ENCODE measurements at regions not wholly inside any gene's neighbourhood (a gene's known extent, or its start where the extent isn't known, plus 50 kb on each side); places are given as distances from the start of the nearest gene placed in this dataset.
A peak's percentile ranks its signal among the peaks of the same experiment; 100 is the strongest.

DNA sequence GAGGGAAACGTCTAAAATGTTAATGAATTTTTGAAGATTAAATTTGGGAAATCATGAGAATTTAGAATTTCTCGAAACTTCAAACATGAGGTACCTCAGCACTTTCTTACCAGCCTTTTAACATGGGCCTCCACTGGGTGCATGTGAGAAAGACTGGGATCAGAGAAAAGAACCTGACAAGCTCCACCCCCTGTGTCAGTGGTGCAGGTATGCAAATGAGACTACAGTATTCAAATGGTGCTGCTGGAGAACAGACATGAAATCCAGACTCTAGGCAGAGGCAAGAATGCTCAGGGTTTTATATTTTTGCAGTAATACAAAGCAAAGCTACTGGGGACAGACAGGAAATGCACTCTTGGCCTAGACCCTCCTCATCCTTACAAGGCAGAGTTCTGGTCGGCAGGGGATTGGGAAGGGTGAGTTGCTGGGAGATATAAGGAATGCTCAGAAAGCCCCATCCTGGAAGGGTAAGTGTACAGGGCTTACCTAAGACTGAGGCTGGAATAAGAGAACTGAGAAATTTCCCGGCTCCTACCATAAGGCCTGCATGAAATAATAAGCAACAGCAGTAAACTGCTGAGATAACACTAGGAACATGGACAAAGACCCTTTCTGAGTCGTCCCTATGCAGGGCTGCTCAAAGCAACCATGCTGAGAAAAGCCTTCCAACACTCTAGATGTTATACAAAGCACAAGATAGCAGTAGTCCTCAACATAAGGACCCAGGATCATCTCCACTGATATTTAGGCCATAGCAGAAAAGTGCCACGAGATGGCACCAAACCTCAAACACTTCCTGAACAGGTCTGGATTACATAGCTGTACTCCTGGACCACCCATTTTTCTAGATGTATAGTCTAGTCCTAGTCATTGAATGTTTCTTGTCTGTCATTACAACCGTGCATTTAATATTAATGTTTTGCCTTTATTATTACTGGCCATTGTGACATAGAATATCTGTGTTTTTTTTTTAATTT lies 260.8 kb downstream of the RASSF9 start:
- TF ChIP-seq CTCF (conservative IDR thresholded peaks at IDR 0.05) (peak; percentile 74), EZH2 (IDR thresholded peaks at IDR 0.05; ENCODE audit: low read depth) (no peak)

All from PC-9 (cell line).